NK-92 treated with Interleukin-12 subunit alpha and Interleukin-12 subunit beta, amount 100 ng/mL, for 24 hours (cell line): ENCODE measurements at regions not wholly inside any gene's neighbourhood (a gene's known extent, or its start where the extent isn't known, plus 50 kb on each side); places are given as distances from the start of the nearest gene placed in this dataset.

ENCODE experiments used
- DNase-seq: peaks from one replicate; lab custom pipeline; 2025; lab: John Stamatoyannopoulos, UW

GRCh38 chr13:103275722-103276121 lies 209.5 kb upstream of the SLC10A2 start:
- no peak for DNase-seq

GRCh38 chr13:103275081-103275480 lies 208.9 kb upstream of the SLC10A2 start:
- DNase-seq = no peak

GRCh38 chr13:103273825-103274224 lies 207.6 kb upstream of the SLC10A2 start:
- DNase-seq = no peak

- no peak for DNase-seq
Measured at GRCh38 chr13:103272770-103273169, 206.6 kb upstream of the SLC10A2 start.

- no peak for DNase-seq
Measured at GRCh38 chr13:103263448-103263847, 197.2 kb upstream of the SLC10A2 start.

- DNase-seq = no peak
Measured at GRCh38 chr13:103255587-103256301, 189.5 kb upstream of the SLC10A2 start.

GRCh38 chr13:103250071-103250470 lies 183.9 kb upstream of the SLC10A2 start:
- DNase-seq = no peak

GRCh38 chr13:103246581-103247200 lies 180.5 kb upstream of the SLC10A2 start:
- DNase-seq = no peak

- DNase-seq = no peak
Measured at GRCh38 chr13:103243495-103243894, 177.3 kb upstream of the SLC10A2 start.

GRCh38 chr13:103238441-103238840 lies 172.2 kb upstream of the SLC10A2 start:
- DNase-seq = no peak

GRCh38 chr13:103236213-103236612 lies 170.0 kb upstream of the SLC10A2 start:
- no peak for DNase-seq

GRCh38 chr13:103229674-103230073 lies 163.5 kb upstream of the SLC10A2 start:
- DNase-seq = no peak

- DNase-seq = no peak
Measured at GRCh38 chr13:103224804-103225203, 158.6 kb upstream of the SLC10A2 start.

- DNase-seq = no peak
Measured at GRCh38 chr13:103222683-103223082, 156.5 kb upstream of the SLC10A2 start.

- no peak for DNase-seq
Measured at GRCh38 chr13:103218253-103218652, 152.0 kb upstream of the SLC10A2 start.

- DNase-seq = no peak
Measured at GRCh38 chr13:103213152-103213551, 146.9 kb upstream of the SLC10A2 start.

- DNase-seq = no peak
Measured at GRCh38 chr13:103210348-103210747, 144.1 kb upstream of the SLC10A2 start.

GRCh38 chr13:103203735-103204330 lies 137.6 kb upstream of the SLC10A2 start:
- DNase-seq = no peak

- DNase-seq = no peak
Measured at GRCh38 chr13:103200118-103200885, 134.1 kb upstream of the SLC10A2 start.

- no peak for DNase-seq
Measured at GRCh38 chr13:103199380-103200088, 133.3 kb upstream of the SLC10A2 start.

- DNase-seq = no peak
Measured at GRCh38 chr13:103196356-103196755, 130.1 kb upstream of the SLC10A2 start.

GRCh38 chr13:103195762-103196161 lies 129.5 kb upstream of the SLC10A2 start:
- DNase-seq = no peak
